K562 (cell line): ENCODE measurements at regions not wholly inside any gene's neighbourhood (a gene's known extent, or its start where the extent isn't known, plus 50 kb on each side); places are given as distances from the start of the nearest gene placed in this dataset.
"Not testable (repeated sequence)": the region's sequence is repeated elsewhere in the genome, so short reads cannot be mapped to it uniquely, and the experiment has no call there.

Experiments used
- ARNT ChIP-seq, 2 experiments: fragments of 450-650 bp; IDR thresholded peaks; 2 replicates each; pipeline ENCODE4 v1.6.1; 2016; ENCODE audit warnings: mild to moderate bottlenecking in 1 of 2
- BCOR ChIP-seq: fragments of 450-650 bp; IDR thresholded peaks from 2 replicates; pipeline ENCODE4 v1.6.1; 2016
- CBX3 ChIP-seq, 2 experiments: IDR thresholded peaks; 1 replicate in 1 of 2; 2 replicates in 1 of 2; pipeline ENCODE4 v1.6.1; 2012; ENCODE audit warnings: inconsistent platforms in 2 of 2, low read length in 2 of 2, borderline replicate concordance in 1 of 2, control low read depth in 1 of 2
- CC2D1A ChIP-seq: fragments of 450-650 bp; IDR thresholded peaks from 2 replicates; pipeline ENCODE4 v1.6.1; 2017; ENCODE audit warnings: mild to moderate bottlenecking
- CEBPB ChIP-seq: fragments of 450-650 bp; IDR thresholded peaks from 2 replicates; pipeline ENCODE4 v1.6.1; 2016; ENCODE audit warnings: missing genetic modification characterization, missing compliant biosample characterization
- DMBX1 ChIP-seq: fragments of 250-450 bp; sonication (Bioruptor Pico); IDR thresholded peaks from 2 replicates; pipeline ENCODE4 v1.8.0; 2022; ENCODE audit warnings: inconsistent platforms, mild to moderate bottlenecking, moderate library complexity, borderline replicate concordance
- EP300 ChIP-seq: IDR thresholded peaks from 2 replicates; pipeline ENCODE4 v1.6.1; 2012; ENCODE audit warnings: low read length, improper control_type of control experiment
- FOSL1 ChIP-seq: fragments of 200-800 bp; sonication (Bioruptor generic); conservative IDR thresholded peaks from 2 replicates; pipeline ENCODE4 v1.6.1; 2016; ENCODE audit warnings: missing genetic modification characterization, missing compliant biosample characterization
- FOXM1 ChIP-seq, 2 experiments: fragments of 450-650 bp in 1 of 2; sonication (generic) in 1 of 2; formaldehyde crosslinking in 1 of 2; IDR thresholded peaks; 2 replicates each; pipeline versions ENCODE4 v1.6.1 to v1.9.0; 2017 to 2022; ENCODE audit warnings: low read depth in 2 of 2, mild to moderate bottlenecking in 2 of 2, missing genetic modification reagents in 1 of 2, moderate library complexity in 1 of 2
- LEF1 ChIP-seq: fragments of 450-650 bp; IDR thresholded peaks from 2 replicates; pipeline ENCODE4 v1.6.1; 2016; ENCODE audit warnings: mild to moderate bottlenecking
- MAFF ChIP-seq: IDR thresholded peaks from 2 replicates; pipeline ENCODE4 v1.6.1; 2012; ENCODE audit warnings: low read length, improper control_type of control experiment
- NFATC3 ChIP-seq: fragments of 450-650 bp; IDR thresholded peaks from 2 replicates; pipeline ENCODE4 v1.6.1; 2017; ENCODE audit warnings: mild to moderate bottlenecking
- NR2C1 ChIP-seq, 2 experiments: fragments of 450-650 bp; IDR thresholded peaks; 2 replicates each; pipeline ENCODE4 v1.6.1; 2017; ENCODE audit warnings: mild to moderate bottlenecking in 2 of 2, antibody characterized with exemption in 1 of 2, inconsistent platforms in 1 of 2, missing compliant biosample characterization in 1 of 2, missing genetic modification characterization in 1 of 2
- NR4A1 ChIP-seq, 2 experiments: fragments of 250-450 bp in 1 of 2; fragments of 450-650 bp in 1 of 2; sonication (Bioruptor Pico) in 1 of 2; IDR thresholded peaks; 2 replicates each; pipeline versions ENCODE4 v1.4.0 to v1.6.1; 2016 to 2020; ENCODE audit warnings: mild to moderate bottlenecking in 2 of 2, missing compliant biosample characterization in 1 of 2, missing genetic modification characterization in 1 of 2, moderate library complexity in 1 of 2
- PHB2 ChIP-seq: fragments of 450-650 bp; IDR thresholded peaks from 2 replicates; pipeline ENCODE4 v1.6.1; 2017; ENCODE audit warnings: low read depth
- POLR2AphosphoS5 ChIP-seq: IDR thresholded peaks from 2 replicates; pipeline ENCODE4 v1.6.1; 2011; ENCODE audit warnings: mild to moderate bottlenecking, low read depth, low read length, moderate library complexity; ENCODE audit not compliant: control insufficient read depth, insufficient read depth
- RCOR1 ChIP-seq, 2 experiments: IDR thresholded peaks; 2 replicates each; pipeline ENCODE4 v1.6.1; 2012; ENCODE audit warnings: low read depth in 2 of 2, low read length in 2 of 2, borderline replicate concordance in 1 of 2, improper control_type of control experiment in 1 of 2
- SMARCA4 ChIP-seq: fragments of 450-650 bp; IDR thresholded peaks from 2 replicates; pipeline ENCODE4 v1.6.1; 2016
- SP1 ChIP-seq: sonication (generic); formaldehyde crosslinking; IDR thresholded peaks from 2 replicates; pipeline ENCODE4 v1.8.1; 2022; ENCODE audit warnings: mild to moderate bottlenecking, missing genetic modification reagents
- TOE1 ChIP-seq, 2 experiments: fragments of 450-650 bp in 1 of 2; sonication (generic) in 1 of 2; formaldehyde crosslinking in 1 of 2; IDR thresholded peaks; 2 replicates each; pipeline versions ENCODE4 v1.7.1 to v1.8.0; 2016 to 2022; ENCODE audit warnings: borderline replicate concordance in 2 of 2, mild to moderate bottlenecking in 2 of 2, antibody characterized with exemption in 1 of 2, inconsistent platforms in 1 of 2, low read depth in 1 of 2, missing genetic modification reagents in 1 of 2, moderate library complexity in 1 of 2
- TRIM28 ChIP-seq: fragments of 450-650 bp; IDR thresholded peaks from 2 replicates; pipeline ENCODE4 v1.6.1; 2017
- ZEB2 ChIP-seq: fragments of 450-650 bp; IDR thresholded peaks from 2 replicates; pipeline ENCODE4 v1.6.1; 2016
- ZNF384 ChIP-seq: IDR thresholded peaks from 2 replicates; pipeline ENCODE4 v1.6.1; 2012; ENCODE audit warnings: low read depth, low read length, improper control_type of control experiment
- ZNF584 ChIP-seq: fragments of 200-800 bp; sonication (Bioruptor generic); IDR thresholded peaks from 2 replicates; pipeline ENCODE4 v1.6.1; 2016; ENCODE audit warnings: low read depth, mild to moderate bottlenecking, missing genetic modification characterization, missing compliant biosample characterization
- TF ChIP-seq, protein P1 (sequence below): fragments of 450-650 bp; IDR thresholded peaks from 2 replicates; pipeline ENCODE4 v1.6.1; 2016; ENCODE audit warnings: mild to moderate bottlenecking
- TF ChIP-seq, protein P2 (sequence below): fragments of 450-650 bp; IDR thresholded peaks from 2 replicates; pipeline ENCODE4 v1.6.1; 2016; ENCODE audit warnings: antibody characterized with exemption

DNA sequence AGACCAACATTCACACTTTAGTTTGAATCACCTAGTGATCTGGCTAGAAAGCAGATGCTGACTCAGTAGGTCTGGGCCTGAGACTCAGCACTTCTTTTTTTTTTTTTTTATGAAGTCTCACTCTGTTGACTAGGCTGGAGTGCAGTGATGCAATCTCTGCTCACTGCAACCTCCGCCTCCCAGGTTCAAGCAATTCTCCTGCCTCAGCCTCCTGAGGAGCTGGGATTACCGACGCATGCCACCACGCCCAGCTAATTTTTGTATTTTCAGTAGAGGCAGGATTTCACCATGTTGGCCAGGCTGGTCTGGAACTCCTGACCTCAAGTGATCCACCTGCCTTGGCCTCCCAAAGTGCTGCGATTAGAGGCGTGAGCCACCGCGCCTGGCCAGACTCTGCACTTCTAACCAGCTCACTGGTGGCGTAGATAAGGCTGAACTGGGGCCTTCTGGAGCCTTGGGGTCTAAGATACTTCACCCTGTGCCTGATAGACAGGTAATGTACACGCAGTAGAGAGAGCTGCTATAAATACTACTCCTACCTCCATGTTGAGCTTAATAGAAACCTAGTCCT lies 78.3 kb upstream of the FHL2 start (continued):
- TF ChIP-seq, protein P1, sequence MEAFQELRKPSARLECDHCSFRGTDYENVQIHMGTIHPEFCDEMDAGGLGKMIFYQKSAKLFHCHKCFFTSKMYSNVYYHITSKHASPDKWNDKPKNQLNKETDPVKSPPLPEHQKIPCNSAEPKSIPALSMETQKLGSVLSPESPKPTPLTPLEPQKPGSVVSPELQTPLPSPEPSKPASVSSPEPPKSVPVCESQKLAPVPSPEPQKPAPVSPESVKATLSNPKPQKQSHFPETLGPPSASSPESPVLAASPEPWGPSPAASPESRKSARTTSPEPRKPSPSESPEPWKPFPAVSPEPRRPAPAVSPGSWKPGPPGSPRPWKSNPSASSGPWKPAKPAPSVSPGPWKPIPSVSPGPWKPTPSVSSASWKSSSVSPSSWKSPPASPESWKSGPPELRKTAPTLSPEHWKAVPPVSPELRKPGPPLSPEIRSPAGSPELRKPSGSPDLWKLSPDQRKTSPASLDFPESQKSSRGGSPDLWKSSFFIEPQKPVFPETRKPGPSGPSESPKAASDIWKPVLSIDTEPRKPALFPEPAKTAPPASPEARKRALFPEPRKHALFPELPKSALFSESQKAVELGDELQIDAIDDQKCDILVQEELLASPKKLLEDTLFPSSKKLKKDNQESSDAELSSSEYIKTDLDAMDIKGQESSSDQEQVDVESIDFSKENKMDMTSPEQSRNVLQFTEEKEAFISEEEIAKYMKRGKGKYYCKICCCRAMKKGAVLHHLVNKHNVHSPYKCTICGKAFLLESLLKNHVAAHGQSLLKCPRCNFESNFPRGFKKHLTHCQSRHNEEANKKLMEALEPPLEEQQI, result peak; percentile 26; the same call in 1 of the 2 replicates
- TF ChIP-seq EP300 (peak; percentile 72; the same call in 1 of the 2 replicates), CBX3 (IDR thresholded peaks at IDR 0.05; ENCODE audit: borderline replicate concordance in 1 of 2, low read length in 2 of 2) (peak in 1 of 2 experiments; percentile 65; a peak in 1 of 3 replicates), RCOR1 (IDR thresholded peaks at IDR 0.05; ENCODE audit: borderline replicate concordance in 1 of 2, low read depth in 2 of 2, low read length in 2 of 2) (peak in 1 of 2 experiments; percentile 75; a peak in 2 of 4 replicates), ZNF584 (0 out of 2 replicates have a peak, but pooled peaks have one; percentile 25), MAFF (peak; percentile 73), NFATC3 (peak; percentile 17; the same call in 1 of the 2 replicates), TRIM28 (peak; percentile 67; the same call in 1 of the 2 replicates), SP1 (peak; percentile 46; the same call in 1 of the 2 replicates), NR4A1 (tag; IDR thresholded peaks at IDR 0.05) (0 out of 2 replicates have a peak, but pooled peaks have one; percentile 17), NR2C1 (tag; IDR thresholded peaks at IDR 0.05) (peak; percentile 40; the same call in 1 of the 2 replicates), CC2D1A (peak; percentile 81; the same call in 1 of the 2 replicates), SMARCA4 (peak; percentile 85), DMBX1 (CRISPR knock-in tag) (peak; percentile 88), TOE1 (IDR thresholded peaks at IDR 0.05; ENCODE audit: borderline replicate concordance) (peak; percentile 55; the same call in 1 of the 2 replicates), FOSL1 (peak; percentile 58), CEBPB (tag) (peak; percentile 98), LEF1 (peak; percentile 82), FOXM1 (IDR thresholded peaks at IDR 0.05; ENCODE audit: low read depth) (peak; percentile 57; the same call in 1 of the 2 replicates), POLR2AphosphoS5 (peak; percentile 78), BCOR (peak; percentile 91), ZNF384 (peak; percentile 95), PHB2 (peak; percentile 69; the same call in 1 of the 2 replicates), ZEB2 (peak; percentile 72), ARNT (IDR thresholded peaks at IDR 0.05) (peak; percentile 84 to 88; a peak in 3 of 4 replicates)
- not testable (repeated sequence) for TF ChIP-seq NR4A1 (CRISPR knock-in tag; IDR thresholded peaks at IDR 0.05); NR2C1 (IDR thresholded peaks at IDR 0.05); TOE1 (CRISPR knock-in tag; IDR thresholded peaks at IDR 0.05; ENCODE audit: borderline replicate concordance, low read depth); FOXM1 (CRISPR knock-in tag; IDR thresholded peaks at IDR 0.05; ENCODE audit: low read depth)
- TF ChIP-seq, protein P2, sequence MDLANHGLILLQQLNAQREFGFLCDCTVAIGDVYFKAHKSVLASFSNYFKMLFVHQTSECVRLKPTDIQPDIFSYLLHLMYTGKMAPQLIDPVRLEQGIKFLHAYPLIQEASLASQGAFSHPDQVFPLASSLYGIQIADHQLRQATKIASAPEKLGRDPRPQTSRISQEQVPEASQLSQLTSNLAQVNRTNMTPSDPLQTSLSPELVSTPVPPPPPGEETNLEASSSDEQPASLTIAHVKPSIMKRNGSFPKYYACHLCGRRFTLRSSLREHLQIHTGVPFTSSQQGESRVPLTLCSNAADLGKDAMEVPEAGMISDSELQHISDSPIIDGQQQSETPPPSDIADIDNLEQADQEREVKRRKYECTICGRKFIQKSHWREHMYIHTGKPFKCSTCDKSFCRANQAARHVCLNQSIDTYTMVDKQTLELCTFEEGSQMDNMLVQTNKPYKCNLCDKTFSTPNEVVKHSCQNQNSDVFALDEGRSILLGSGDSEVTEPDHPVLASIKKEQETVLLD, result 0 out of 2 replicates have a peak, but pooled peaks have one; percentile 70
